ENCODE measurements at regions not wholly inside any gene's neighbourhood (a gene's known extent, or its start where the extent isn't known, plus 50 kb on each side); places are given as distances from the start of the nearest gene placed in this dataset.

- FAIRE-seq (no peak), DNase-seq (ENCODE audit: low read depth, low spot score) (no peak)
- Histone ChIP-seq H4K20me1 (ENCODE audit: control insufficient read depth, extremely low read depth, insufficient read depth, low read length) (no peaks in the 10 kb centered on the region), H3K27ac (ENCODE audit: control insufficient read depth, insufficient read depth, low read length) (no peak overlapping the region), H3K79me2 (ENCODE audit: control insufficient read depth, insufficient read depth, low read length) (no peaks in the 10 kb centered on the region), H3K36me3 (ENCODE audit: control insufficient read depth in 2 of 2, extremely low read depth in 1 of 2, insufficient read depth in 2 of 2, low read length in 2 of 2) (no peaks in the 10 kb centered on the region), H2AFZ (ENCODE audit: control insufficient read depth, low read length) (no peak overlapping the region), H3K9ac (ENCODE audit: control insufficient read depth, extremely low read depth, insufficient read depth, low read length) (no peak overlapping the region), H3K4me2 (ENCODE audit: control insufficient read depth, extremely low read depth, insufficient read depth, low read depth, low read length) (no peak overlapping the region), H3K9me1 (ENCODE audit: control insufficient read depth, extremely low read depth, insufficient read depth, low read length) (no peaks in the 10 kb centered on the region), H3K4me1 (ENCODE audit: control insufficient read depth, extremely low read depth, insufficient read depth, low read length) (no peaks in the 10 kb centered on the region), H3K4me3 (ENCODE audit: control insufficient read depth in 2 of 3, extremely low read depth in 1 of 3, insufficient read depth in 2 of 3, low read depth in 1 of 3, low read length in 3 of 3) (no peak overlapping the region), H3K27me3 (ENCODE audit: control insufficient read depth, extremely low read depth, insufficient read depth, low read length) (no peaks in the 10 kb centered on the region), H3K9me3 (ENCODE audit: control insufficient read depth, low read depth, low read length) (no peaks in the 10 kb centered on the region)
- TF ChIP-seq EZH2 (IDR thresholded peaks at IDR 0.05; ENCODE audit: low read length) (no peak), CTCF (optimal IDR thresholded peaks at IDR 0.05 in 1 of 3, IDR thresholded peaks at IDR 0.05 in 1 of 3, conservative IDR thresholded peaks at IDR 0.05 in 1 of 3; ENCODE audit: extremely low read depth in 1 of 3, insufficient read depth in 2 of 3, low read length in 3 of 3) (no peak)
- dilution Hi-C loops (cut with MboI; ENCODE audit: extremely low pct_ligation_motif_present, low sequenced_read_pairs) = no loop called here
Measured at GRCh38 chr15:61701455-61701854, 358.8 kb downstream of the VPS13C start.

GRCh38 chr15:61700803-61701202 is 359.4 kb downstream of the VPS13C start:
- Histone ChIP-seq H3K4me2 (ENCODE audit: control insufficient read depth, extremely low read depth, insufficient read depth, low read depth, low read length) (no peak overlapping the region), H3K79me2 (ENCODE audit: control insufficient read depth, insufficient read depth, low read length) (no peaks in the 10 kb centered on the region), H2AFZ (ENCODE audit: control insufficient read depth, low read length) (no peak overlapping the region), H3K36me3 (ENCODE audit: control insufficient read depth in 2 of 2, extremely low read depth in 1 of 2, insufficient read depth in 2 of 2, low read length in 2 of 2) (no peaks in the 10 kb centered on the region), H3K4me3 (ENCODE audit: control insufficient read depth in 2 of 3, extremely low read depth in 1 of 3, insufficient read depth in 2 of 3, low read depth in 1 of 3, low read length in 3 of 3) (no peak overlapping the region), H3K27ac (ENCODE audit: control insufficient read depth, insufficient read depth, low read length) (no peak overlapping the region), H4K20me1 (ENCODE audit: control insufficient read depth, extremely low read depth, insufficient read depth, low read length) (no peaks in the 10 kb centered on the region), H3K4me1 (ENCODE audit: control insufficient read depth, extremely low read depth, insufficient read depth, low read length) (no peaks in the 10 kb centered on the region), H3K27me3 (ENCODE audit: control insufficient read depth, extremely low read depth, insufficient read depth, low read length) (no peaks in the 10 kb centered on the region), H3K9me1 (ENCODE audit: control insufficient read depth, extremely low read depth, insufficient read depth, low read length) (no peaks in the 10 kb centered on the region), H3K9me3 (ENCODE audit: control insufficient read depth, low read depth, low read length) (no peaks in the 10 kb centered on the region), H3K9ac (ENCODE audit: control insufficient read depth, extremely low read depth, insufficient read depth, low read length) (no peak overlapping the region)
- dilution Hi-C loops (cut with MboI; ENCODE audit: extremely low pct_ligation_motif_present, low sequenced_read_pairs) = no loop called here
- TF ChIP-seq CTCF (optimal IDR thresholded peaks at IDR 0.05 in 1 of 3, IDR thresholded peaks at IDR 0.05 in 1 of 3, conservative IDR thresholded peaks at IDR 0.05 in 1 of 3; ENCODE audit: extremely low read depth in 1 of 3, insufficient read depth in 2 of 3, low read length in 3 of 3) (no peak), EZH2 (IDR thresholded peaks at IDR 0.05; ENCODE audit: low read length) (no peak)
- FAIRE-seq (no peak), DNase-seq (ENCODE audit: low read depth, low spot score) (no peak)

Measured in keratinocyte (primary cell).